ENCODE measurements at regions not wholly inside any gene's neighbourhood (a gene's known extent, or its start where the extent isn't known, plus 50 kb on each side); places are given as distances from the start of the nearest gene placed in this dataset.

DNA sequence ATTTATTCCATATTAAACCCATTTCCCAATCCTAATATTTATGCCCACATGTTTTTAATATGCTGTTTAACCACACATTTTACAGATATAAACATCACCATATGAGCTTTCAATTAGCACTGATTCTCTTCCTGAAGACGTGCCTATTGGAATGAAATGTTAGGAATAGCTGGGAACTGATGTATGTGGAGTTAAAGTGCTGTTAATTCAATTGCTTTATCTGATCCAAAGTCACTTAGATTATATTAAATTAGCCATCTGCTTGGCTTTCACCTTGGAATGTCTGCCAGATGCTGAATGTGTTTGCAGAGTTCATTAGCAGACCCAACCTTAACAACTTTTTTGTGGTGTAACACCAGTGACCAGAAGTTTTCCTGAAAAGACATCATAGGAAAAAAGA is 942.9 kb upstream of the KLHL29 start:
- DNase-seq = peak; percentile 79
- H3K56ac ChIP-seq (ENCODE audit: low read length) = no peak overlapping the region
- H3K9ac ChIP-seq (ENCODE audit: low read length) = no peak overlapping the region
- H3K18ac ChIP-seq (ENCODE audit: low read length) = no peak overlapping the region
- H4K8ac ChIP-seq (ENCODE audit: low read depth, low read length) = no peak overlapping the region
- no peaks in the 10 kb centered on the region for H3K79me1 ChIP-seq (ENCODE audit: low read length)
- no peak overlapping the region for H3K23ac ChIP-seq (ENCODE audit: low read length)
- H3K79me2 ChIP-seq (ENCODE audit: control insufficient read depth, insufficient read depth, low read length) = no peaks in the 10 kb centered on the region
- H3K4ac ChIP-seq (ENCODE audit: low read depth, low read length) = no peak overlapping the region
- no peaks in the 10 kb centered on the region for H3K36me3 ChIP-seq (ENCODE audit: control insufficient read depth, insufficient read depth, low read length)
- no peak overlapping the region for H2BK15ac ChIP-seq (replicated peaks; ENCODE audit: low read depth)
- no peak overlapping the region for H4K5ac ChIP-seq (ENCODE audit: low read length)
- no peak overlapping the region for H2BK5ac ChIP-seq (ENCODE audit: low read length)
- no peak overlapping the region for H3K27ac ChIP-seq (ENCODE audit: low read depth, low read length)
- H3K27me3 ChIP-seq (ENCODE audit: insufficient read depth, low read length, poor library complexity) = no peaks in the 10 kb centered on the region
- H2BK120ac ChIP-seq (ENCODE audit: low read depth, low read length) = no peak overlapping the region
- H2AK5ac ChIP-seq (ENCODE audit: low read length) = no peak overlapping the region
- no peak overlapping the region for H3K4me2 ChIP-seq (ENCODE audit: low read length)
- no peak overlapping the region for H3K4me3 ChIP-seq (ENCODE audit: low read length)
- WGBS (ENCODE audit: extremely low coverage, insufficient coverage, low lambda C conversion rate) = no CpG with 5 or more reads among the region's 1 CpG
- H3K4me1 ChIP-seq (ENCODE audit: control insufficient read depth, low read depth, low read length) = no peaks in the 10 kb centered on the region

DNA sequence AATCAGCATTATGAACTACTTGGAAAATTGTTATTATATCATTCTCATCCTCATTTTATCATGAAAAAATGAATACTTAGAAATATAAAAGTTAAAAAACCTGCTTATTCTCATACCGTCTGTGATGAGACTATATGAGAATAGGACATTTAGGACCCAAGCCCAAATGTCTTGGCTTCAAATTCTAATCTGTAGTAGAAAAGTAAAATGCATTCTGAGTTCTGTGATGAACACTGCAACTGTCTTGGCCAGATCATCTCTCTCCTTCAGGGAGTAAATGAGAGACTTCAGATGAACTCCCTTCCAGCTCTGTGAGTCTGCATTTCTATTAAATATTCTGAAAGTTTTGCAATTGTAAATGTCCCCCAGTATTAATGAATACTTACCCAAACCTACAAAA is 940.7 kb upstream of the KLHL29 start:
- Histone ChIP-seq H3K18ac (ENCODE audit: low read length) (no peak overlapping the region), H3K79me1 (ENCODE audit: low read length) (no peaks in the 10 kb centered on the region), H3K4me1 (ENCODE audit: control insufficient read depth, low read depth, low read length) (no peaks in the 10 kb centered on the region), H3K4me2 (ENCODE audit: low read length) (no peak overlapping the region), H3K27ac (ENCODE audit: low read depth, low read length) (no peak overlapping the region), H3K79me2 (ENCODE audit: control insufficient read depth, insufficient read depth, low read length) (no peaks in the 10 kb centered on the region), H2BK5ac (ENCODE audit: low read length) (no peak overlapping the region), H3K27me3 (ENCODE audit: insufficient read depth, low read length, poor library complexity) (no peaks in the 10 kb centered on the region), H4K8ac (ENCODE audit: low read depth, low read length) (no peak overlapping the region), H2BK15ac (replicated peaks; ENCODE audit: low read depth) (no peak overlapping the region), H3K36me3 (ENCODE audit: control insufficient read depth, insufficient read depth, low read length) (no peaks in the 10 kb centered on the region), H2BK120ac (ENCODE audit: low read depth, low read length) (no peak overlapping the region), H4K5ac (ENCODE audit: low read length) (no peak overlapping the region), H2AK5ac (ENCODE audit: low read length) (no peak overlapping the region), H3K4ac (ENCODE audit: low read depth, low read length) (no peak overlapping the region), H3K4me3 (ENCODE audit: low read length) (no peak overlapping the region), H3K9ac (ENCODE audit: low read length) (no peak overlapping the region), H3K23ac (ENCODE audit: low read length) (no peak overlapping the region), H3K56ac (ENCODE audit: low read length) (no peak overlapping the region)
- no peak for DNase-seq
- WGBS (ENCODE audit: extremely low coverage, insufficient coverage, low lambda C conversion rate) = no CpG with 5 or more reads among the region's 1 CpG

DNA sequence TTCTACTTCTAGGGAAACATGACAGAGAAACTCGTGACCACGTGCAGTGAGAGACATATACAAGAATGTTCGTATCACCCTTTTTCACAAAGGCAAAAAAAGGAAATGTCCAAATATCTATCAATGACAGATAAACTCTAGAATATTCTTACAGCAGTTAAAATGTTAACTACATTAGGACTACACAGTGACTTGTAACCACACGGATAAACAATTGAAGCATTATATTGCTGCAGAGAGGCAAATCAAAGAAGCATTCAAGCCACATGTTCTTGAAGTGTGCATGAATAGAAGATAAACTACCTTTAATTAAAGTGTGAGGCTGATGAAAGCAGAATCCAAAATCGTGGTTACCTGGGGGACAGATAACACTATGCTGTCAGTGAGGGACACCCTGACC is 935.3 kb upstream of the KLHL29 start:
- Histone ChIP-seq H2BK5ac (ENCODE audit: low read length) (no peak overlapping the region), H3K9ac (ENCODE audit: low read length) (no peak overlapping the region), H3K4me2 (ENCODE audit: low read length) (no peak overlapping the region), H2BK15ac (replicated peaks; ENCODE audit: low read depth) (no peak overlapping the region), H4K5ac (ENCODE audit: low read length) (no peak overlapping the region), H3K4ac (ENCODE audit: low read depth, low read length) (no peak overlapping the region), H3K18ac (ENCODE audit: low read length) (no peak overlapping the region), H3K79me2 (ENCODE audit: control insufficient read depth, insufficient read depth, low read length) (no peaks in the 10 kb centered on the region), H3K4me1 (ENCODE audit: control insufficient read depth, low read depth, low read length) (no peaks in the 10 kb centered on the region), H3K56ac (ENCODE audit: low read length) (no peak overlapping the region), H2AK5ac (ENCODE audit: low read length) (no peak overlapping the region), H3K27ac (ENCODE audit: low read depth, low read length) (no peak overlapping the region), H3K79me1 (ENCODE audit: low read length) (no peaks in the 10 kb centered on the region), H3K36me3 (ENCODE audit: control insufficient read depth, insufficient read depth, low read length) (no peaks in the 10 kb centered on the region), H2BK120ac (ENCODE audit: low read depth, low read length) (no peak overlapping the region), H3K27me3 (ENCODE audit: insufficient read depth, low read length, poor library complexity) (no peaks in the 10 kb centered on the region), H3K23ac (ENCODE audit: low read length) (no peak overlapping the region), H3K4me3 (ENCODE audit: low read length) (no peak overlapping the region), H4K8ac (ENCODE audit: low read depth, low read length) (no peak overlapping the region)
- WGBS (ENCODE audit: extremely low coverage, insufficient coverage, low lambda C conversion rate) = no CpG with 5 or more reads among the region's 5 CpGs
- DNase-seq = no peak

DNA sequence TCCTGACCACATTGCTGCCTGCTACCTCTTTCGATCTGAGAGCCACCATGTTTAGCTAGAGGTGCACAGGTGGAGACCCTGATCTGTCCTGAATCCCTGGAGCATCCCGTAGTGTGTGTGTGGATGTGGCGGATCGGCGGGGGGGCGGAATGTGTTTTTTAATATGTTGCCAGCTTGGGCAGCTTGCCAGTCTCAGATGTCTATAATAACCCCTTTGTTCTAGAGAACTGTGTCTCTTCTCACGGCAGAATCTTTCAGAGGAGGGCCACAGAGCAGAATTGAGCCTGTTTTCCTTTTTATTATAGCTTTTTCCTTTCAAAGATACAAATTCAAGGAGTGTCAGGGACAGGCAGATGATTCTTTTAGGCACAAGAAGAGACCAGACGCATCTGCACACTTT is 934.1 kb upstream of the KLHL29 start:
- DNase-seq = no peak
- H3K27me3 ChIP-seq (ENCODE audit: insufficient read depth, low read length, poor library complexity) = no peaks in the 10 kb centered on the region
- no peak overlapping the region for H4K5ac ChIP-seq (ENCODE audit: low read length)
- no peaks in the 10 kb centered on the region for H3K36me3 ChIP-seq (ENCODE audit: control insufficient read depth, insufficient read depth, low read length)
- H4K8ac ChIP-seq (ENCODE audit: low read depth, low read length) = no peak overlapping the region
- H3K4ac ChIP-seq (ENCODE audit: low read depth, low read length) = no peak overlapping the region
- no peak overlapping the region for H2AK5ac ChIP-seq (ENCODE audit: low read length)
- no peak overlapping the region for H2BK15ac ChIP-seq (replicated peaks; ENCODE audit: low read depth)
- no peak overlapping the region for H2BK5ac ChIP-seq (ENCODE audit: low read length)
- no peak overlapping the region for H3K23ac ChIP-seq (ENCODE audit: low read length)
- no peak overlapping the region for H3K18ac ChIP-seq (ENCODE audit: low read length)
- no peak overlapping the region for H2BK120ac ChIP-seq (ENCODE audit: low read depth, low read length)
- no CpG with 5 or more reads among the region's 8 CpGs for WGBS (ENCODE audit: extremely low coverage, insufficient coverage, low lambda C conversion rate)
- H3K79me1 ChIP-seq (ENCODE audit: low read length) = no peaks in the 10 kb centered on the region
- H3K4me3 ChIP-seq (ENCODE audit: low read length) = no peak overlapping the region
- no peak overlapping the region for H3K27ac ChIP-seq (ENCODE audit: low read depth, low read length)
- H3K56ac ChIP-seq (ENCODE audit: low read length) = no peak overlapping the region
- H3K4me2 ChIP-seq (ENCODE audit: low read length) = no peak overlapping the region
- no peaks in the 10 kb centered on the region for H3K79me2 ChIP-seq (ENCODE audit: control insufficient read depth, insufficient read depth, low read length)
- no peaks in the 10 kb centered on the region for H3K4me1 ChIP-seq (ENCODE audit: control insufficient read depth, low read depth, low read length)
- H3K9ac ChIP-seq (ENCODE audit: low read length) = no peak overlapping the region

DNA sequence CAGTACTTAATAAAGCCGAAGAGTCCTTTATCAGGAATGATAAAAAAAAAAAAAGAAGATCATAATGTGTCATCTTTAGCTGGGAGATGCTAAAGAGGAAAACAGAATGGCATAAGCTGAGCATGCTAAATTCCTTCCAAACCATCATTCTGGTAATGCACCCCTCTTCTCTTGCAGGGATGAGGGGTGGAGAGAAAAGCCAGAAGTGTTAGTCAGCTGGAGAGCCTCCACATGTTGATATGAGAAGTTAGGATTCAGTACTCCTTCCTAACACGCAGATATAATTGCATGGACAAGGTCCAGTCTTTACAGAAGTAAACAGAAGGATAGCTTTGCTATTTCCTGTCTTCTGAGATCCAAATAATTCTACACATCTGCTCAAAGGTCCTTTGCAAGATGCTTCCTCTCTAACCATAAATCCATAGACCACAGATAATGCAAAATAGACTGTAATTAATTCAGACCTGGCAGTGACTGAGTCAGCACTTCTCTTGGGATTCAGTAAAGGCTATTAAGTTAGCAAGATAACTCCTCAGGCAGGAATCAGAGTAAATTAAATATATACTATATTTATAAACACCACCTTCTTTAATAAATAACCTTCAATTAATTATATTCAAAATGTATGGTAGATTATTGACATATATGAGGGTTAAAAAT is 930.0 kb upstream of the KLHL29 start:
- Histone ChIP-seq H2BK120ac (ENCODE audit: low read depth, low read length) (no peak overlapping the region), H3K27me3 (ENCODE audit: insufficient read depth, low read length, poor library complexity) (no peaks in the 10 kb centered on the region), H3K79me1 (ENCODE audit: low read length) (no peaks in the 10 kb centered on the region), H3K4ac (ENCODE audit: low read depth, low read length) (no peak overlapping the region), H2AK5ac (ENCODE audit: low read length) (no peak overlapping the region), H3K18ac (ENCODE audit: low read length) (no peak overlapping the region), H3K4me2 (ENCODE audit: low read length) (no peak overlapping the region), H3K9ac (ENCODE audit: low read length) (no peak overlapping the region), H3K36me3 (ENCODE audit: control insufficient read depth, insufficient read depth, low read length) (no peaks in the 10 kb centered on the region), H2BK5ac (ENCODE audit: low read length) (no peak overlapping the region), H3K4me1 (ENCODE audit: control insufficient read depth, low read depth, low read length) (no peaks in the 10 kb centered on the region), H2BK15ac (replicated peaks; ENCODE audit: low read depth) (no peak overlapping the region), H4K8ac (ENCODE audit: low read depth, low read length) (no peak overlapping the region), H3K4me3 (ENCODE audit: low read length) (no peak overlapping the region), H3K79me2 (ENCODE audit: control insufficient read depth, insufficient read depth, low read length) (no peaks in the 10 kb centered on the region), H3K27ac (ENCODE audit: low read depth, low read length) (no peak overlapping the region), H3K23ac (ENCODE audit: low read length) (no peak overlapping the region), H4K5ac (ENCODE audit: low read length) (no peak overlapping the region), H3K56ac (ENCODE audit: low read length) (no peak overlapping the region)
- no peak for DNase-seq
- no CpG with 5 or more reads among the region's 2 CpGs for WGBS (ENCODE audit: extremely low coverage, insufficient coverage, low lambda C conversion rate)

DNA sequence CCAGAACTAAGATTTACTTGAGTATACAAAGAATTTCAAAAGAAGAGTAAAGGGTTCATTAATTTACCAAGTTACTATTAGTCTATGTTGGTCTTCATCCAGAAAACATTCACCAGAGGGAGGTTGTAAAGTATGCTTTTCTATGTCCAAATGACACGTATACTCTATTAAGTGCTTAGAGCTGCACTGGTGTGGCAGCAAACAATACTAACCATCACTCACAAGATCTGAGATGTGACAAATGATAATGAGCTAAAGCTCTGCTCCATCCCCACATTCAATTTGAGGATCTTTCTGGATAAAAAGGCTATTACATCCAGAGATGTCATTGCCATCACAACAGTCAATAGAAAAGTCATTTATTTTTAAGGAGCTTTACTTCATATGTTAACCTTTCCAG is 926.5 kb upstream of the KLHL29 start:
- H2BK120ac ChIP-seq (ENCODE audit: low read depth, low read length) = no peak overlapping the region
- H3K23ac ChIP-seq (ENCODE audit: low read length) = no peak overlapping the region
- no peak for DNase-seq

More for the DNA sequence above, 926.5 kb upstream of the KLHL29 start:
- Histone ChIP-seq H3K27ac (ENCODE audit: low read depth, low read length) (no peak overlapping the region), H4K8ac (ENCODE audit: low read depth, low read length) (no peak overlapping the region), H4K5ac (ENCODE audit: low read length) (no peak overlapping the region), H2BK5ac (ENCODE audit: low read length) (no peak overlapping the region), H3K56ac (ENCODE audit: low read length) (no peak overlapping the region), H3K9ac (ENCODE audit: low read length) (no peak overlapping the region), H3K4me1 (ENCODE audit: control insufficient read depth, low read depth, low read length) (peaks cover 3% of the 10 kb centered on the region), H3K4me2 (ENCODE audit: low read length) (no peak overlapping the region), H3K36me3 (ENCODE audit: control insufficient read depth, insufficient read depth, low read length) (no peaks in the 10 kb centered on the region), H3K79me2 (ENCODE audit: control insufficient read depth, insufficient read depth, low read length) (no peaks in the 10 kb centered on the region), H2AK5ac (ENCODE audit: low read length) (no peak overlapping the region), H3K27me3 (ENCODE audit: insufficient read depth, low read length, poor library complexity) (no peaks in the 10 kb centered on the region), H3K4me3 (ENCODE audit: low read length) (no peak overlapping the region), H2BK15ac (replicated peaks; ENCODE audit: low read depth) (no peak overlapping the region), H3K4ac (ENCODE audit: low read depth, low read length) (no peak overlapping the region), H3K79me1 (ENCODE audit: low read length) (no peaks in the 10 kb centered on the region), H3K18ac (ENCODE audit: low read length) (no peak overlapping the region)
- WGBS (ENCODE audit: extremely low coverage, insufficient coverage, low lambda C conversion rate) = no CpG with 5 or more reads among the region's 1 CpG
